HFF-Myc (cell line): ENCODE measurements at regions not wholly inside any gene's neighbourhood (a gene's known extent, or its start where the extent isn't known, plus 50 kb on each side); places are given as distances from the start of the nearest gene placed in this dataset.

ENCODE experiments used
- DNase-seq: peaks from one replicate; pipeline ENCODE4 v3.0.0-alpha.2; 2011; ENCODE audit warnings: low read depth; ENCODE audit errors: extremely low read depth
- H3K4me3 ChIP-seq: replicated peaks from 2 replicates; pipeline ENCODE4 v1.5.1; 2011; ENCODE audit warnings: low read depth, mild to moderate bottlenecking, control low read depth, low read length
- TF ChIP-seq, protein P1 (sequence below): IDR thresholded peaks from 2 replicates; pipeline ENCODE4 v1.5.1; 2012; ENCODE audit warnings: mild to moderate bottlenecking, low read depth, low read length, control low read depth; ENCODE audit errors: missing control alignments

DNA sequence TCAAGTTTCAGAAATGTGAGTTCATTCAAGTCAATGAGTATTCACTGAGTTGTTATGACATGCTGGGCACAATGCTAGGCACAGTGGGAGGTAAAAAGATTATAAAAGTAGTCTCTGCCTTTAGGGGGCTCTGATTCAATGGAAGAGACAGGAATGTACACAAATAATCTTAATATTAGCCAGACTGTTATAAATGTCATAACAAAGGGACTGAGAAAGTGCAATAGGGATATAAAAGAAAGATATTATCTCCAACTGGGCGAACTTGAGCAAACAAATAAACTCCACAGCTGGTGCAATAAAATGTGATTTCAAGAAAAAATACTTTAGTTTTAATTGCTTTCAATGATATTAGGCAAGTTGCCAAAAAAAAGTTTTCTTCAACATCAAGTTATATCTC is 755.2 kb downstream of the BRINP1 start:
- H3K4me3 ChIP-seq = no peak overlapping the region
- TF ChIP-seq, protein P1, sequence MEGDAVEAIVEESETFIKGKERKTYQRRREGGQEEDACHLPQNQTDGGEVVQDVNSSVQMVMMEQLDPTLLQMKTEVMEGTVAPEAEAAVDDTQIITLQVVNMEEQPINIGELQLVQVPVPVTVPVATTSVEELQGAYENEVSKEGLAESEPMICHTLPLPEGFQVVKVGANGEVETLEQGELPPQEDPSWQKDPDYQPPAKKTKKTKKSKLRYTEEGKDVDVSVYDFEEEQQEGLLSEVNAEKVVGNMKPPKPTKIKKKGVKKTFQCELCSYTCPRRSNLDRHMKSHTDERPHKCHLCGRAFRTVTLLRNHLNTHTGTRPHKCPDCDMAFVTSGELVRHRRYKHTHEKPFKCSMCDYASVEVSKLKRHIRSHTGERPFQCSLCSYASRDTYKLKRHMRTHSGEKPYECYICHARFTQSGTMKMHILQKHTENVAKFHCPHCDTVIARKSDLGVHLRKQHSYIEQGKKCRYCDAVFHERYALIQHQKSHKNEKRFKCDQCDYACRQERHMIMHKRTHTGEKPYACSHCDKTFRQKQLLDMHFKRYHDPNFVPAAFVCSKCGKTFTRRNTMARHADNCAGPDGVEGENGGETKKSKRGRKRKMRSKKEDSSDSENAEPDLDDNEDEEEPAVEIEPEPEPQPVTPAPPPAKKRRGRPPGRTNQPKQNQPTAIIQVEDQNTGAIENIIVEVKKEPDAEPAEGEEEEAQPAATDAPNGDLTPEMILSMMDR = no peak
- no peak for DNase-seq

DNA sequence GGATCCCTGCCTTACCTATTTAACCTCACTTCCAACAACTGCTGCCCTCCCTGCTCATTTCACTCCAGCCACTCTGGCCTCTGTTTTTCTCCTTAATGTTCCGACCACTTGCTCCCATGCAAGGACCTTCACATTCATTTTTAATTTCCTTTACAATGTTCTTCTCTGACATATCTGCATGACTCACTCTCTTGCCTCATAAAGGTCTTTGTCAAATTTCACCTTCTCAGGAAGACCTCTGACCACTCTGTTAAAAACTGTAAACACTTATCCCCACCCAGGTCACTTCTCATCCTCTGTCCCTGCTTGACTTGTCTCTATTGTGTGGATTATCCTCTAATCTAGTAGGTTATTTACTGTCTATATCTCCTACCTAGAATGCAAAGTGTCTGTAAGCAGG is 751.2 kb downstream of the BRINP1 start:
- no peak overlapping the region for H3K4me3 ChIP-seq
- no peak for DNase-seq
- TF ChIP-seq, protein P1 = no peak

DNA sequence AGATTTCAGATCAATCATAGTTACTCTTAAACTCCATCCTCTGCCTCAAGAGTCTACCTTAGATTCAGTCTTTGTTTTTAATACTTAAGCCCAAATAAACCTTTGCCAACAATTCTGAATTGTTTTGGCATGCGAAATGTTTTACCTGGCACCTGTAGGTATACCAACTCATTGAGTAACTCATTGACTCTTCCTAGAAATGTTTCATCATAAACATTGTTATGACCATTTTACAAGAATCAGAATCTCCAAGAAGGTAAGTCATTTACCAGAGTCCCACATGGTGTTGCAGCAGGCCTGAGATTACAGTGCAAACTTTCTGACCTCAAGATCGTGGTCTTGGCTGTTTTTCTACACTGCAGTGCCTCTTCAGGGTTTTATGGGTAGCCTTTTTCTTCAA is 750.4 kb downstream of the BRINP1 start:
- no peak for DNase-seq
- H3K4me3 ChIP-seq = no peak overlapping the region
- TF ChIP-seq, protein P1 = no peak

DNA sequence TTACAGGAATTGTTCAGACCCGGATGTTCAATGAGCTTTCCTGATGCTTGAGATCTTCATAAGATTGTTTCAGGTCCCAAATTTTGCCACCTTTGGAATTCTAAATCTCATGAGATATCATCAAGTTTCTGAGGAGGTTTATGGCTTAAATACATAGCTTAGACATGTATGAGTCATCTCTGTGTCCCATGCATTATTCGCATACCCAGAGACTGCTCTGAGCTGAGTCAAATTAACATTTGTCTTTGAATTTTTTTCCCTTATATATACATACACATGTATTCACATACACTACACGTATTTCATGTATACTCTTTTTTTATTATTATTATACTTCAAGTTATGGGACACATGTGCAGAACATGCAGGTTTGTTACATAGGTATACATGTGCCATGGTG is 744.6 kb downstream of the BRINP1 start:
- TF ChIP-seq, protein P1 = no peak
- no peak overlapping the region for H3K4me3 ChIP-seq
- DNase-seq = no peak

DNA sequence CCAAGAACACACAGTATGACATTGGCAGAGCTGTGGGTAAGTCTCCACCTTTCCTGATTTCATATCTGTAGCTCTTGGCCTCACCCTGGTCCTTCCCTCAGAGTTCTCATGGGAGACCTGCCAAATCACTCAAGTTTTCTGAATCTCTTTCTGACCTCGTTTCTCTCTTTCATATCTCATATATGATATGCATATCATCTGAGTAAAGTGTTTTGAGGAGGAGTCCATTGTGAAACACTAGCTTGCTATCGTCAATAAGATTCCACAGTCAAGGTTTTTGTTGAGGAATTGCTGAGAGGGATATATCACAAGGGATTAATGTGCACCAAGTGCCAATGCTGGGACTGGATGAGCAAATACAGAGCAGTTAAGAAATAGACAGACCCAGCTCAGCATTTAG is 739.2 kb downstream of the BRINP1 start:
- DNase-seq = no peak
- TF ChIP-seq, protein P1 = no peak
- H3K4me3 ChIP-seq = no peak overlapping the region

DNA sequence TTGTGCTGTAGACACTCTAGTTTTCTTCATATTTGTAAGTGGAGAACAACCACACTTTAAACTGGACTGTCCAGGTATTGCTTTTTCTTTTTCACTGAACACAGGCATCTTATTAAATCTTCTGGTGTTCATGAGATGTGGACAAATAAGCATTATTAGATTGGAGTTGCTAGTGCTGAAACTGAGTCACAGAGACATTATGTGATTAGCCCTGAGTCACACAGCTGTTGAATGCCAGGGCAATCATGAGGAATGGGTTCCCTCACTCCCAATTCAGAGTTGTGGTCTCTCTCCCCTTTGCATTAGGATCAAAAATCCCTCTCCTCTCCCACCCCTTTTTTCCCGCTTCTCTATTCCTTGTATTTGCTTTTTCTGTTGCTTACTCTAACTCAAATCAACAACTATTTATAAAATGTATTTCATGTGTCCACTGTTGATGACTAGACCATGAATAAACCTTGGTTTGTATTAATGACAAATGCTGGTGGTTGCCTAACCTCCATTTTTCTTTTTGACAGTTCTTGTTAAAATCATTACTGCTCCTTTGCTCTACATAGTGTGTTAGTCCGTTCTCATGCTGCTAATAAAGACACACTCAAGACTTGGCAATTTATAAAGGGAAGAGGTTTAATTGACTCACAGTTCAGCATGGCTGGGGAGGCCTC is 738.2 kb downstream of the BRINP1 start:
- TF ChIP-seq, protein P1 = no peak
- no peak overlapping the region for H3K4me3 ChIP-seq
- no peak for DNase-seq

DNA sequence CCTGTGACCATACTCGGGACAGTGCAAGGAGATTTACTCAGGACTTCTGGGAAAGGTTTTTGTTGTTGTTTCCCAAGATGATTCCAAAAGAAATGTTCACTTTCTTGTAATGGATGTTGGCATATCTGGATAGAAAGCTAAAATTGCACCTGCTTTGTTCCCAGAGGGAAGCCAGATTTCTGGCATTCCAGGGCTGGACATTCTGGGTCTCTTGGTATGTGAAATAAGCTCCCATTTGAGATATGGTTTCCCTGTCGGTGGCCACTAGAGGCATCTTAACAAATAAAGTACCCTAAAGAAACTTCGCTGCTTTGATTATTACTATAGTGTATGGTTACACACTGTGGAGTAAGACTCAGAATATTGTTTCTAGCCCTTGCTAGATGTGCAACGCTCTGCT is 737.3 kb downstream of the BRINP1 start:
- TF ChIP-seq, protein P1 = no peak
- no peak for DNase-seq
- H3K4me3 ChIP-seq = no peak overlapping the region
